NCI-H82 treated with DMSO at 0.1 percent for 48 hours (cell line): ENCODE measurements at regions not wholly inside any gene's neighbourhood (a gene's known extent, or its start where the extent isn't known, plus 50 kb on each side); places are given as distances from the start of the nearest gene placed in this dataset.
"Not testable (repeated sequence)": the region's sequence is repeated elsewhere in the genome, so short reads cannot be mapped to it uniquely, and the experiment has no call there.

Source experiments
- DNase-seq: peaks from one replicate; lab custom pipeline; 2025; ENCODE audit not compliant: unreplicated experiment; lab: John Stamatoyannopoulos, UW

DNA sequence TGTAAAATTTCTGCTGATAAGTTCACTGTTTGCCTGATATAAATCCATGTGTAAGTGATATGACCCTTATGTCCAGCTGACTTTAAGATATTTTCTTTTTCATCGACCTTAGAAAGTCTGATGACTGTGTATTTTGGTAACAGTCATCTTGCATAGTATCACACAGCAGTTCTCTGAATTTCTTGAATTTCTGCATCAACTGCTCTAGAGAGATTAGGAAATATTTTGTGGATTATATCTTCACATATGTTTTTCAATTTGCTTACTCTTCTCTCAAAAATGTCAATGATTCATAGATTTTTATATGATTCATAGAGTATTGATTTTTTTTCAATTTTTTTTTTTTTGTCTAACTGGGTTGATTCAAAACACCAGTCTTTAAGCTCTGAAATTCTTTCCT, 945.3 kb downstream of the TRIB2 start:
- no peak for DNase-seq

- DNase-seq = no peak
Observed at GRCh38 chr2:13666582-13667414, 950.1 kb downstream of the TRIB2 start.

DNA sequence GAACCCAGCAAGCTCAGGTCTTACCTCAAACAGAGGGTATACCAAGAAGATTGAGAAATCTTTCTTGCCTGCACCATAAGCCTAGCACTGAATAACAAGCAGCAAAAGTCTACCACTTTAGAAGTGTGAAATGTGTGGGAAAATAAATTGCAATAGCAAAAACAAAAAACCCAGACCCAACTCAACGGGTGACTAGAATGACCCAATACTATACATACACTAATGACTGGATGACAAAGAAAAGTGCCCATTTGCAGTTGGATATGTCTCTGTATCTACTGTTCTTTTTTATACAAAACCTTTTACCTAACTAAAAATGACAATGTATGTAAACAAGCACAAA, 950.6 kb downstream of the TRIB2 start:
- DNase-seq = no peak

- DNase-seq = no peak
Observed at GRCh38 chr2:13669607-13670006, 952.9 kb downstream of the TRIB2 start.

GRCh38 chr2:13673821-13674220, 957.1 kb downstream of the TRIB2 start:
- DNase-seq = not testable (repeated sequence)

- no peak for DNase-seq
Observed at GRCh38 chr2:13676269-13676668, 956.2 kb upstream of the LRATD1 start.

DNA sequence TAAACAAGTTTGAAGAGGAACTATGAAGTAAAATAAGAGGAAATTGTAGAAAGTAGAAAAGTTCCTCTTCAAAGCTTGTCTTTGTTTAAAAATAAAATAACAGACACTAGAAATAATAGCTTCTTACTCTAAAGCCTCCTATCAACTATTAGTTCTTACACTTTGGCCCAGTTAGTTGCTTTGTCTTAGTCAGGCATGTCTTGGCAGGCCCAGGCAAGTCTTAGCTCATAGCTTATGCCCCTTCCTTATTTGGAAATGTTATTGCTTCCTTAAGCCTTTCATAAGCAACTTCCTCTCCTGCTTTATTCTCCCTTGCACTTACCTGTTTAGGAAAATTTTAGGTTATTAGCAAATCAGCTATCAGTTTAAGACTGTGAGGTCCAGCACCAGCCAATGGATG, 950.6 kb upstream of the LRATD1 start:
- DNase-seq = no peak

- no peak for DNase-seq
Observed at GRCh38 chr2:13682540-13683272, 949.8 kb upstream of the LRATD1 start.

DNA sequence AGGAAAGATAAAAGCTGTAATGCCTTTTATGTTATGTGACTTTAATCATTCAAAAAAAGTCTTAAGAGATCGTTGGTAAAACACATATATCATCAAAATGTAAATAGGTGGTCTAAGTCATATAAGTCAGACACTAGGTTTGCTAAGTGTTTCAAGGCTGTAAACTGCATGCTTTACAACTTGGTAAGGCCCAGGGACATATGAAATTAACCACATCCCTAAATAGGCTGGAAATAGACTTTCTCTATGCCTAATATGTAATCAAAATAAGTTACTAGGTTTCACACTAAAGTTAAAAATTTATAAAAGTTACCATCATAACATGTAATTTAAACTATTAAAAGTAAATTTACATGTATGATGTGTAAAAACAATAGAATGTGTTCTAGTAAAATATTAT, 946.3 kb upstream of the LRATD1 start:
- DNase-seq = no peak

GRCh38 chr2:13694673-13695072, 937.8 kb upstream of the LRATD1 start:
- no peak for DNase-seq

GRCh38 chr2:13696601-13697000, 935.9 kb upstream of the LRATD1 start:
- no peak for DNase-seq

GRCh38 chr2:13698847-13699246, 933.7 kb upstream of the LRATD1 start:
- DNase-seq = no peak

- not testable (repeated sequence) for DNase-seq
Observed at GRCh38 chr2:13699939-13700338, 932.6 kb upstream of the LRATD1 start.

GRCh38 chr2:13711154-13711553, 921.4 kb upstream of the LRATD1 start:
- DNase-seq = no peak

DNA sequence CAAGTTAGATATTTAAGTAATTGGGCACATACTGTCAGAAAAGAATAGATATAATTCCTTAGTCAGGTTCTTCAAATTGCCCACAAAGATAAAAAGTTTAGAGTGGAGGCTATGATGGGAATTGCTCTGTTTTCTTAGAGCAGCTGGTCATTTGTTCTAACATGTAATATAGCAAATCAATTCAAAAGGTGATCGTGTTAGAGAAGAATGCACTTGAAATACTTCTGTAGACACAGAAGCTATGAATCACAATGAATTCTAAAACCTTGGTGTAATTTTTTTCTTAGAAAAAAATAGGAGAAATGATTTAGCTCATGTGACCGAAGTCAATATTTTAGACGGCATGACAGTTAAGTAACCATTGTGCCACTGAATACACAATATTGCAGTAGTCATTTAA, 918.1 kb upstream of the LRATD1 start:
- no peak for DNase-seq

DNA sequence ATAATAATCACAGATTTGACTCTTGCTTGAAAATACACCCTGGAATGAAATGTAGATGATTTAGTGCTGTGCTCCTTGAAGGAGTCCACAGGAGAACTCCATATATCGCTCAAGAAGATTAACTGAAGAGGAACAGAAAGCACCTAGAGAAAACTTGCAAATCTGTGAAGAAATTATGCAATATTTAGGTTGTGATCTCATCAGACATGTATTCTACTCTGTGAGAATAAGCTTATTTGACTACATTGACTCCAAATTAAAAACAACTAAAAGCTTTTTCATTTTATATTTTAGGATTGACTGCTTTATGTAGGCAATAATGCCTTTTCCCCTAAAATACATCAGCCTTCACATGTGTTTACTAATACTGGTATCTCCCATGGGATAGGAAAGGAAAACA, 906.6 kb upstream of the LRATD1 start:
- no peak for DNase-seq

DNA sequence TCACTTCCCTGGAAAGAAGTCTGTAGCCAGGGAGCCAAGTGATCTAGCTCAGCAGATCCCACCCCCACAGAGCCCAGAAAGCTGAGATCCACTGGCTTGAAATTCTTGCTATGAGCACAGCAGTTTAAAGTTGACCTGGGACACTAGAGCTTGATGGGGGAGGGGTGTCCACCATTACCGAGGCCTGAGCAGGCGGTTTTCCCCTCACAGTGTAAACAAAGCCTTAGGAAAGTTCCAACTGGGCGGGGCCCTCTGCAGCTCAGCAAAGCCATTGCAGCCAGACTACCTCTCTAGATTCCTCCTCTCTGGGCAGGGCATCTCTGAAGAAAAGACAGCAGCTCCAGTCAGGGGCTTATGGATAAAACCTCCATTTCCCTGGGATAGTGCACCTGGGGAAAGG, 887.2 kb upstream of the LRATD1 start:
- DNase-seq = no peak

DNA sequence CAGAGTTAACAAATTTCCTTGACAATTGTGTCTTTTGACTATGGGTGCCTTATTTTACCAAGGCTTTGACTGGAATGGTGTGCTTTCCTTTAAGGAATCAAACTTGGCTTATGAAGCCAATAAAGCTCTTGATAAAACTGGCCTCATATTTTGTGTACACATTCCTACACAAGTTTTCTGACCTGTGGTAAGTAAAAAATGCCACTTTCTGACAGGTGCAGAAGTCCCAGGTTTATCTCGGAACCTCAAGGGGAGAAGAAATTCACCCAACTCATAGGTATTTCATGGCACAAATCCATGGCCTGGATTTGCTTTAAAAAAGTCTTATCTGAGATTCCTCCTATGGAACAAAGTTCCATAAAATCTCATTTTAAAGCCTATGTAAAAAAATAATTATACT, 880.6 kb upstream of the LRATD1 start:
- DNase-seq = no peak

- DNase-seq = no peak
Observed at GRCh38 chr2:13758412-13758811, 874.1 kb upstream of the LRATD1 start.

- no peak for DNase-seq
Observed at GRCh38 chr2:13768274-13768673, 864.2 kb upstream of the LRATD1 start.

DNA sequence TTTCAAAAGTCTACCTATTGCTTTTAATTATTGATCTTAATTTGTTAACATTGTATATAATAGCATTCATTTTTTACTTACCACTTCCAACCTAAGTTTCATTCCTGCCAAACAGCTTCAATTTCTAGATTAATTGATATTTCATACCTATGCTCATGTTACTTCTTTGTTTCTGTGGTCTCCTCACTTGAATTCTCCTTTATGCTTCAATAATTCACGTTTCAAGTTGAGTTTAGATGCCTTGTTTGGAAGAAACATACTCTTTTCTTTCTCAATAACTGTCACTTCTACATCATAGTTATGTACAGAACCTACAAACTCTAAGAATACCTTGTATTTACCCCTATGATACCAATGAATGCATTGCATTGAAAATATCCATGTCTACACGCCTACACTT, 862.2 kb upstream of the LRATD1 start:
- no peak for DNase-seq

DNA sequence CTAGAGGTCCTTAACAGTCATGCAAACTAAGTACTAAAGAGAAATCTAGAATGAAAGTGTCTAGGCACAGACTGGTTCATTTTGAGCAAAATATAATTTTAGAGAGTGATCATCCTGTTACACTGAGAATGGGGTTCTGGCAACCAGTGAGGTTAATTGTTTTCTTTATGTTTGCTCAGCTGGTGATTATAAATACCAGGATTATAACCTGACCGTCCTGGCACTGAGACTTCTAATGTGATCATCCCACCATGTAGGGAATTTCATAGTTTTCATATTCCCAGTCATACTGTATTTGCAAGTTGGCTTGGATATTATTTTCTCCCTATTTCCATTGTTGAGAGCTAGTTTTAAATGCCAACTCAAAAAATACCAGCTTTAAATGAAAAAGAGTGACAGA, 852.5 kb upstream of the LRATD1 start:
- no peak for DNase-seq
